ENCODE measurements at regions not wholly inside any gene's neighbourhood (a gene's known extent, or its start where the extent isn't known, plus 50 kb on each side); places are given as distances from the start of the nearest gene placed in this dataset.

DNA sequence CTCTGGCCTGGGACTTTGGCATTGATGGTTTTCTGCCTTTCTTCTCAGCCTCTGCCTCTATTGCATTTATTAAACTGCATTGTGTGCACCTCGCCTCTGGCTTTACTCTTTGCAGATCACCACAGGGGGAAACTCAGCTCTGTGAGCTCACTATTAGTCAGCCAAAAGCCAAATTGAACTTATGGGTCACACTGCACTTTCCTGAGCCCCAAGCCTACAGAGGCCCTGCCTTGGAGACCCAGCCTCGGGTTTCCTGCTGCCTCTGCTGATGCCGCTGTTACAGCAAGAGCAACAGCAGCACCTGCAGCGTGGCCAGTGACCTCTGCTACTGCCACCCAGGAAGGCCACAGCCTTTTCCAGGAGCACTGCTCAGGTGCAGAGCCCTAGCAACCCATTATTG lies 122.5 kb downstream of the DAD1 start (continued):
- TF ChIP-seq JUND (IDR thresholded peaks at IDR 0.05), result no peak

DNA sequence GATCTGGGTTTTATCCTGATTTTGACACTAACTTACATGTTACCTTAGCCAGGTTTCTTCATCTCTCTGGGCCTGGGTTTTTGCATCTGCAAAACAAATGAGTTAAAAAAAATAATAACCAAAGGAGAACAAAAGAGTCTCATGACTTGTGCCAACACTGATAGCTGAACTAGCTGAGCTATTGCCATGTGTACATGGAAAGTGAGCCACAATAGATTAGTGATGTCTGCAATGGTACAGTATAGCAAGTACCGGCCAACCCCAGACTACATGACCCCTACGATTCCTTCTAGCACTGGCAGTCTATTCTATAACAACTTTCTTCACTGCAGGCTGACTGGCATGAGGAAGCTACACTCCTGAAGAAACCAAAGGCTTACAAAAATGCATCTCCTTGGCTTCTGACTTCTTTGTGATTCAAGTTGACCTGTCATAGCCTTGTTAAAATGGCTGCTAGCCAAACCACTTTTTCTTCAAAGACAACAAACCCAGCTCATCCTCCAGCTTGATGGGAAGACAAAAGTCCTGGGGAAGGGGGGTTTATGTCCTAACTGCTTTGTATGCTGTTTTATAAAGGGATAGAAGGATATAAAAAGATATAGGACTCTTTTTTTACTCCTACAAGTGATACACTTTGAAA lies 123.7 kb downstream of the DAD1 start:
- no peak overlapping the region for H3K4me3 ChIP-seq (ENCODE audit: low read depth in 1 of 3, low read length in 3 of 3)
- no peaks in the 10 kb centered on the region for H3K4me1 ChIP-seq (ENCODE audit: control insufficient read depth in 4 of 4, insufficient read depth in 4 of 4, low read length in 3 of 4)
- H3K36me3 ChIP-seq (ENCODE audit: control insufficient read depth in 4 of 4, insufficient read depth in 3 of 4, low read depth in 1 of 4, low read length in 3 of 4), result no peaks in the 10 kb centered on the region
- no peak overlapping the region for H3K27ac ChIP-seq (ENCODE audit: low read depth in 1 of 2, low read length in 2 of 2)
- H3K9me3 ChIP-seq (ENCODE audit: control insufficient read depth in 4 of 4, low read length in 3 of 4), result no peaks in the 10 kb centered on the region
- no peak overlapping the region for H3K9ac ChIP-seq (ENCODE audit: low read depth in 1 of 2, low read length in 2 of 2)
- no peaks in the 10 kb centered on the region for H3K27me3 ChIP-seq (ENCODE audit: control insufficient read depth in 4 of 4, insufficient read depth in 4 of 4, low read length in 3 of 4)
- DNase-seq (ENCODE audit: low spot score), result no peak
- TF ChIP-seq GABPA (IDR thresholded peaks at IDR 0.05 in 1 of 2, conservative IDR thresholded peaks at IDR 0.05 in 1 of 2), result no peak
- TF ChIP-seq RXRA (IDR thresholded peaks at IDR 0.05), result no peak
- TF ChIP-seq, protein P1, sequence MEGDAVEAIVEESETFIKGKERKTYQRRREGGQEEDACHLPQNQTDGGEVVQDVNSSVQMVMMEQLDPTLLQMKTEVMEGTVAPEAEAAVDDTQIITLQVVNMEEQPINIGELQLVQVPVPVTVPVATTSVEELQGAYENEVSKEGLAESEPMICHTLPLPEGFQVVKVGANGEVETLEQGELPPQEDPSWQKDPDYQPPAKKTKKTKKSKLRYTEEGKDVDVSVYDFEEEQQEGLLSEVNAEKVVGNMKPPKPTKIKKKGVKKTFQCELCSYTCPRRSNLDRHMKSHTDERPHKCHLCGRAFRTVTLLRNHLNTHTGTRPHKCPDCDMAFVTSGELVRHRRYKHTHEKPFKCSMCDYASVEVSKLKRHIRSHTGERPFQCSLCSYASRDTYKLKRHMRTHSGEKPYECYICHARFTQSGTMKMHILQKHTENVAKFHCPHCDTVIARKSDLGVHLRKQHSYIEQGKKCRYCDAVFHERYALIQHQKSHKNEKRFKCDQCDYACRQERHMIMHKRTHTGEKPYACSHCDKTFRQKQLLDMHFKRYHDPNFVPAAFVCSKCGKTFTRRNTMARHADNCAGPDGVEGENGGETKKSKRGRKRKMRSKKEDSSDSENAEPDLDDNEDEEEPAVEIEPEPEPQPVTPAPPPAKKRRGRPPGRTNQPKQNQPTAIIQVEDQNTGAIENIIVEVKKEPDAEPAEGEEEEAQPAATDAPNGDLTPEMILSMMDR (IDR thresholded peaks at IDR 0.05; ENCODE audit: low read depth, low read length, missing input control), result no peak
- TF ChIP-seq, protein P2, sequence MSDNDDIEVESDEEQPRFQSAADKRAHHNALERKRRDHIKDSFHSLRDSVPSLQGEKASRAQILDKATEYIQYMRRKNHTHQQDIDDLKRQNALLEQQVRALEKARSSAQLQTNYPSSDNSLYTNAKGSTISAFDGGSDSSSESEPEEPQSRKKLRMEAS (IDR thresholded peaks at IDR 0.05), result no peak
- 90% methylated on average over 2 of the region's 2 CpGs for WGBS

DNA sequence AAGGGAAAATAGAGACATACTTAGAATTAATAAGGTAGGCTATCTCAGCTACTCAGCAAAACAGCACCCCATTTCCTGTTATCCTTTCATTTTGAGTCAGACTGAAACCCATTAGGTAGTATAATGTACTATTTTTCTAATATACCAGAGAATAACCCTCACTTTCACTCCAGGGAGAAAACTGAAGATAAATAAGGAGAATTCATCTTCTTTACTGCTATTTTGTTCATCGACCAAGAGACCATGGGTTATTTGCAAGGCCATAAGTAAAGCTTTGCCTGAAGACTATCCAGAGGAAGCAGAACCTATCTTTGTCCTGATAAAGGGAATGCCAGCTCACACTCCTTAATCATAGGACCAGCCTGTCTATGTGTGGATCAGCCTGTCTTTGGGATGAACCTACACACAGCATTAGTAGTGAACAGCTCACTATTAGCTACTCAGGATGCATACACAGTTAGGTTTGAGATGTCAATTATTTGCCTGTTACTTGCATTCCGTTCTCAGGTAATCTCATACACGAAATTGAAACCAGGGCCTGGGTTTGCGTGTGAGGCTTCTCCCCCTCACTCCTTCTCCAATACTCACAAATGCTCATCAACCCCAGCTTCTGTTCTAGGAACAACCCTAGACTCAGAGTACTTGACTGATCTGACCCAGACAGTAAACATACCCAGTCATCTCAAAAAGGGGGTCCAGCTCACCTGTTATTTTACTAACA lies 124.4 kb downstream of the DAD1 start:
- H3K9ac ChIP-seq (ENCODE audit: low read depth in 1 of 2, low read length in 2 of 2), result no peak overlapping the region
- DNase-seq (ENCODE audit: low spot score), result no peak
- no peaks in the 10 kb centered on the region for H3K4me1 ChIP-seq (ENCODE audit: control insufficient read depth in 4 of 4, insufficient read depth in 4 of 4, low read length in 3 of 4)
- H3K27ac ChIP-seq (ENCODE audit: low read depth in 1 of 2, low read length in 2 of 2), result no peak overlapping the region
- no peaks in the 10 kb centered on the region for H3K36me3 ChIP-seq (ENCODE audit: control insufficient read depth in 4 of 4, insufficient read depth in 3 of 4, low read depth in 1 of 4, low read length in 3 of 4)
- no peaks in the 10 kb centered on the region for H3K9me3 ChIP-seq (ENCODE audit: control insufficient read depth in 4 of 4, low read length in 3 of 4)
- 84% methylated on average over 4 of the region's 4 CpGs for WGBS
- H3K27me3 ChIP-seq (ENCODE audit: control insufficient read depth in 4 of 4, insufficient read depth in 4 of 4, low read length in 3 of 4), result no peaks in the 10 kb centered on the region
- TF ChIP-seq, protein P1 (IDR thresholded peaks at IDR 0.05; ENCODE audit: low read depth, low read length, missing input control), result no peak
- TF ChIP-seq GABPA (IDR thresholded peaks at IDR 0.05 in 1 of 2, conservative IDR thresholded peaks at IDR 0.05 in 1 of 2) (no peak), SP1 (IDR thresholded peaks at IDR 0.05) (no peak), JUND (IDR thresholded peaks at IDR 0.05) (no peak), FOXA1 (IDR thresholded peaks at IDR 0.05) (no peak), YY1 (IDR thresholded peaks at IDR 0.05) (no peak), RXRA (IDR thresholded peaks at IDR 0.05) (no peak), RAD21 (IDR thresholded peaks at IDR 0.05) (no peak), FOXA2 (IDR thresholded peaks at IDR 0.05) (no peak), HNF4A (conservative IDR thresholded peaks at IDR 0.05) (no peak), EGR1 (IDR thresholded peaks at IDR 0.05; ENCODE audit: low read depth in 2 of 2) (no peak), HNF4G (IDR thresholded peaks at IDR 0.05) (no peak), TAF1 (conservative IDR thresholded peaks at IDR 0.05) (no peak), NR2F2 (IDR thresholded peaks at IDR 0.05) (no peak)
- TF ChIP-seq, protein P2 (IDR thresholded peaks at IDR 0.05), result no peak
- TF ChIP-seq, protein P3, sequence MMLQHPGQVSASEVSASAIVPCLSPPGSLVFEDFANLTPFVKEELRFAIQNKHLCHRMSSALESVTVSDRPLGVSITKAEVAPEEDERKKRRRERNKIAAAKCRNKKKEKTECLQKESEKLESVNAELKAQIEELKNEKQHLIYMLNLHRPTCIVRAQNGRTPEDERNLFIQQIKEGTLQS (IDR thresholded peaks at IDR 0.05), result no peak
- TF ChIP-seq, protein P4, sequence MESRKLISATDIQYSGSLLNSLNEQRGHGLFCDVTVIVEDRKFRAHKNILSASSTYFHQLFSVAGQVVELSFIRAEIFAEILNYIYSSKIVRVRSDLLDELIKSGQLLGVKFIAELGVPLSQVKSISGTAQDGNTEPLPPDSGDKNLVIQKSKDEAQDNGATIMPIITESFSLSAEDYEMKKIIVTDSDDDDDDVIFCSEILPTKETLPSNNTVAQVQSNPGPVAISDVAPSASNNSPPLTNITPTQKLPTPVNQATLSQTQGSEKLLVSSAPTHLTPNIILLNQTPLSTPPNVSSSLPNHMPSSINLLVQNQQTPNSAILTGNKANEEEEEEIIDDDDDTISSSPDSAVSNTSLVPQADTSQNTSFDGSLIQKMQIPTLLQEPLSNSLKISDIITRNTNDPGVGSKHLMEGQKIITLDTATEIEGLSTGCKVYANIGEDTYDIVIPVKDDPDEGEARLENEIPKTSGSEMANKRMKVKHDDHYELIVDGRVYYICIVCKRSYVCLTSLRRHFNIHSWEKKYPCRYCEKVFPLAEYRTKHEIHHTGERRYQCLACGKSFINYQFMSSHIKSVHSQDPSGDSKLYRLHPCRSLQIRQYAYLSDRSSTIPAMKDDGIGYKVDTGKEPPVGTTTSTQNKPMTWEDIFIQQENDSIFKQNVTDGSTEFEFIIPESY (IDR thresholded peaks at IDR 0.05), result no peak
- TF ChIP-seq, protein P5, sequence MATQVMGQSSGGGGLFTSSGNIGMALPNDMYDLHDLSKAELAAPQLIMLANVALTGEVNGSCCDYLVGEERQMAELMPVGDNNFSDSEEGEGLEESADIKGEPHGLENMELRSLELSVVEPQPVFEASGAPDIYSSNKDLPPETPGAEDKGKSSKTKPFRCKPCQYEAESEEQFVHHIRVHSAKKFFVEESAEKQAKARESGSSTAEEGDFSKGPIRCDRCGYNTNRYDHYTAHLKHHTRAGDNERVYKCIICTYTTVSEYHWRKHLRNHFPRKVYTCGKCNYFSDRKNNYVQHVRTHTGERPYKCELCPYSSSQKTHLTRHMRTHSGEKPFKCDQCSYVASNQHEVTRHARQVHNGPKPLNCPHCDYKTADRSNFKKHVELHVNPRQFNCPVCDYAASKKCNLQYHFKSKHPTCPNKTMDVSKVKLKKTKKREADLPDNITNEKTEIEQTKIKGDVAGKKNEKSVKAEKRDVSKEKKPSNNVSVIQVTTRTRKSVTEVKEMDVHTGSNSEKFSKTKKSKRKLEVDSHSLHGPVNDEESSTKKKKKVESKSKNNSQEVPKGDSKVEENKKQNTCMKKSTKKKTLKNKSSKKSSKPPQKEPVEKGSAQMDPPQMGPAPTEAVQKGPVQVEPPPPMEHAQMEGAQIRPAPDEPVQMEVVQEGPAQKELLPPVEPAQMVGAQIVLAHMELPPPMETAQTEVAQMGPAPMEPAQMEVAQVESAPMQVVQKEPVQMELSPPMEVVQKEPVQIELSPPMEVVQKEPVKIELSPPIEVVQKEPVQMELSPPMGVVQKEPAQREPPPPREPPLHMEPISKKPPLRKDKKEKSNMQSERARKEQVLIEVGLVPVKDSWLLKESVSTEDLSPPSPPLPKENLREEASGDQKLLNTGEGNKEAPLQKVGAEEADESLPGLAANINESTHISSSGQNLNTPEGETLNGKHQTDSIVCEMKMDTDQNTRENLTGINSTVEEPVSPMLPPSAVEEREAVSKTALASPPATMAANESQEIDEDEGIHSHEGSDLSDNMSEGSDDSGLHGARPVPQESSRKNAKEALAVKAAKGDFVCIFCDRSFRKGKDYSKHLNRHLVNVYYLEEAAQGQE (IDR thresholded peaks at IDR 0.05), result no peak
- no peak overlapping the region for H3K4me3 ChIP-seq (ENCODE audit: low read depth in 1 of 3, low read length in 3 of 3)

Measured in liver (tissue), 8 donors.